DND-41 (cell line): ENCODE measurements at regions not wholly inside any gene's neighbourhood (a gene's known extent, or its start where the extent isn't known, plus 50 kb on each side); places are given as distances from the start of the nearest gene placed in this dataset.

ENCODE experiments used
- CTCF ChIP-seq: IDR thresholded peaks from 2 replicates; pipeline ENCODE4 v1.5.1; 2012; ENCODE audit warnings: borderline replicate concordance, low read length, moderate library complexity, mild to moderate bottlenecking; ENCODE audit not compliant: poor library complexity, severe bottlenecking; ENCODE audit errors: extremely low read depth
- EZH2 ChIP-seq: IDR thresholded peaks from 3 replicates; pipeline ENCODE4 v1.6.1; 2012; ENCODE audit warnings: borderline replicate concordance, low read depth, mild to moderate bottlenecking, moderate library complexity, low read length, inconsistent platforms; ENCODE audit not compliant: severe bottlenecking

GRCh38 chr18:10403708-10404107 lies 50.7 kb upstream of the APCDD1 start:
- TF ChIP-seq CTCF = no peak
- TF ChIP-seq EZH2 = no peak
